ENCODE measurements at regions not wholly inside any gene's neighbourhood (a gene's known extent, or its start where the extent isn't known, plus 50 kb on each side); places are given as distances from the start of the nearest gene placed in this dataset.
A peak's percentile ranks its signal among the peaks of the same experiment; 100 is the strongest.

- Histone ChIP-seq H2AFZ (ENCODE audit: low read length) (no peak overlapping the region), H3K36me3 (replicated peaks in 1 of 2; ENCODE audit: control insufficient read depth in 1 of 2, insufficient read depth in 2 of 2, low read length in 2 of 2) (no peaks in the 10 kb centered on the region), H3K9ac (ENCODE audit: insufficient read depth, low read depth, low read length) (no peak overlapping the region), H3K27ac (ENCODE audit: extremely low read length, insufficient read depth, low read length) (no peak overlapping the region), H3K9me3 (ENCODE audit: low read length) (no peaks in the 10 kb centered on the region), H3K4me2 (ENCODE audit: low read depth, low read length) (no peak overlapping the region), H4K20me1 (ENCODE audit: insufficient read depth, low read length) (no peaks in the 10 kb centered on the region), H3K4me3 (replicated peaks in 1 of 3; ENCODE audit: insufficient read depth in 1 of 3, low read depth in 2 of 3, low read length in 3 of 3) (no peak overlapping the region), H3K27me3 (ENCODE audit: control insufficient read depth in 1 of 2, insufficient read depth in 2 of 2, low read length in 2 of 2) (0 out of 5 replicates have a peak, but pooled peaks cover 0 to 2% of the 10 kb centered on the region in 2 experiments), H3K79me2 (ENCODE audit: insufficient read depth, low read length) (no peaks in the 10 kb centered on the region), H3K4me1 (ENCODE audit: insufficient read depth, low read length) (no peaks in the 10 kb centered on the region)
- intact Hi-C loops (cut with micrococcal nuclease; ENCODE audit: unreplicated experiment): no loop called here
- TF ChIP-seq GATAD2A (CRISPR knock-in tag; IDR thresholded peaks at IDR 0.05): no peak
- WGBS (ENCODE audit: low lambda C conversion rate): 61% methylated on average over 8 of the region's 8 CpGs
- FAIRE-seq (no peak), DNase-seq (ENCODE audit: low spot score) (no peak), ATAC-seq (no peak)
- ChIA-PET POLR2A (no interaction called here), CTCF (ENCODE audit: low intra/inter-chr PET ratio, low total read pairs) (no interaction called here)
- no TSS peak for BruUV-seq (replicated peaks)
- in situ Hi-C loops (cut with HindIII; ENCODE audit: extremely low pct_ligation_motif_present, low pct_unique_long_range_greater_than_20kb): no loop called here
Observed at GRCh38 chr16:75862098-75862386, 135.8 kb upstream of the CPHXL start.

- H3K27ac ChIP-seq (ENCODE audit: extremely low read length, insufficient read depth, low read length): no peak overlapping the region
- no TSS peak for BruUV-seq (replicated peaks)
- no peaks in the 10 kb centered on the region for H3K36me3 ChIP-seq (replicated peaks in 1 of 2; ENCODE audit: control insufficient read depth in 1 of 2, insufficient read depth in 2 of 2, low read length in 2 of 2)
- H3K9ac ChIP-seq (ENCODE audit: insufficient read depth, low read depth, low read length): no peak overlapping the region
- no peak overlapping the region for H3K4me2 ChIP-seq (ENCODE audit: low read depth, low read length)
- H3K27me3 ChIP-seq (ENCODE audit: control insufficient read depth in 1 of 2, insufficient read depth in 2 of 2, low read length in 2 of 2): peaks cover 0 to 2% of the 10 kb centered on the region in 2 experiments; a peak in 1 of 5 replicates
- H4K20me1 ChIP-seq (ENCODE audit: insufficient read depth, low read length): no peaks in the 10 kb centered on the region
- H3K9me3 ChIP-seq (ENCODE audit: low read length): no peaks in the 10 kb centered on the region
- H3K4me3 ChIP-seq (replicated peaks in 1 of 3; ENCODE audit: insufficient read depth in 1 of 3, low read depth in 2 of 3, low read length in 3 of 3): no peak overlapping the region
- FAIRE-seq (no peak), ATAC-seq (no peak), DNase-seq (ENCODE audit: low spot score) (no peak)
- H2AFZ ChIP-seq (ENCODE audit: low read length): no peak overlapping the region
- intact Hi-C loops (cut with micrococcal nuclease; ENCODE audit: unreplicated experiment) (no loop called here), in situ Hi-C loops (cut with HindIII; ENCODE audit: extremely low pct_ligation_motif_present, low pct_unique_long_range_greater_than_20kb) (no loop called here)
- CTCF ChIA-PET (ENCODE audit: low intra/inter-chr PET ratio, low total read pairs): no interaction called here
- no peaks in the 10 kb centered on the region for H3K79me2 ChIP-seq (ENCODE audit: insufficient read depth, low read length)
- WGBS (ENCODE audit: low lambda C conversion rate): 2% methylated on average over 1 of the region's 1 CpG
- H3K4me1 ChIP-seq (ENCODE audit: insufficient read depth, low read length): no peaks in the 10 kb centered on the region
- POLR2A ChIA-PET: no interaction called here
- TF ChIP-seq HNRNPK (IDR thresholded peaks at IDR 0.05; ENCODE audit: low read depth, low read length, poor library complexity, severe bottlenecking) (peak; percentile 78), BRCA1 (CRISPR knock-in tag; IDR thresholded peaks at IDR 0.05) (no peak), TSC22D2 (CRISPR knock-in tag; IDR thresholded peaks at IDR 0.05; ENCODE audit: borderline replicate concordance) (no peak)
Observed at GRCh38 chr16:75864243-75864642, 138.0 kb upstream of the CPHXL start.

Measured in HepG2 (cell line).